GM23248 (cell line): ENCODE measurements at regions not wholly inside any gene's neighbourhood (a gene's known extent, or its start where the extent isn't known, plus 50 kb on each side); places are given as distances from the start of the nearest gene placed in this dataset.
A peak's percentile ranks its signal among the peaks of the same experiment; 100 is the strongest.

Source experiments
- DNase-seq: peaks from one replicate; pipeline ENCODE4 v3.0.0-alpha.2; 2015
- H2AFZ ChIP-seq: fragments of 200-600 bp; sonication (generic); 2 replicates; pipeline ENCODE4 v1.6.1; 2016; ENCODE audit warnings: antibody characterized with exemption
- H3F3A ChIP-seq: fragments of 200-600 bp; sonication (generic); 2 replicates; pipeline ENCODE4 v1.6.1; 2016; ENCODE audit warnings: mild to moderate bottlenecking, antibody characterized with exemption, mixed run types; ENCODE audit not compliant: insufficient read depth
- H3K27ac ChIP-seq: fragments of 200-600 bp; sonication (generic); 2 replicates; pipeline ENCODE4 v1.5.1; 2016; ENCODE audit warnings: mild to moderate bottlenecking
- H3K27me3 ChIP-seq: fragments of 200-600 bp; sonication (generic); replicated peaks from 2 replicates; pipeline ENCODE4 v1.6.1; 2016; ENCODE audit warnings: mild to moderate bottlenecking; ENCODE audit not compliant: insufficient read depth
- H3K36me3 ChIP-seq: fragments of 200-600 bp; sonication (generic); 2 replicates; pipeline ENCODE4 v1.6.1; 2016; ENCODE audit warnings: low read depth, mild to moderate bottlenecking
- H3K4me1 ChIP-seq: fragments of 200-600 bp; sonication (generic); 2 replicates; pipeline ENCODE4 v1.6.1; 2016; ENCODE audit warnings: mild to moderate bottlenecking; ENCODE audit not compliant: insufficient read depth
- H3K4me2 ChIP-seq: fragments of 200-600 bp; sonication (generic); one replicate; pipeline ENCODE4 v1.6.1; 2016; ENCODE audit warnings: mild to moderate bottlenecking; ENCODE audit not compliant: unreplicated experiment
- H3K4me3 ChIP-seq: fragments of 200-600 bp; sonication (generic); 2 replicates; pipeline ENCODE4 v1.5.1; 2016; ENCODE audit warnings: mild to moderate bottlenecking
- H3K79me2 ChIP-seq: fragments of 200-600 bp; sonication (generic); 2 replicates; pipeline ENCODE4 v1.6.1; 2016; ENCODE audit warnings: mild to moderate bottlenecking; ENCODE audit not compliant: insufficient read depth
- H3K9ac ChIP-seq: fragments of 200-600 bp; sonication (generic); 2 replicates; pipeline ENCODE4 v1.6.1; 2016; ENCODE audit warnings: mild to moderate bottlenecking
- H3K9me2 ChIP-seq: fragments of 200-600 bp; sonication (generic); 2 replicates; pipeline ENCODE4 v1.6.1; 2016; ENCODE audit warnings: mixed run types, mild to moderate bottlenecking, moderate library complexity; ENCODE audit not compliant: insufficient read depth
- H3K9me3 ChIP-seq: fragments of 200-600 bp; sonication (generic); one replicate; pipeline ENCODE4 v1.6.1; 2017; ENCODE audit warnings: low read depth
- H4K20me1 ChIP-seq: fragments of 200-600 bp; sonication (generic); 2 replicates; pipeline ENCODE4 v1.6.0; 2016; ENCODE audit not compliant: insufficient read depth
- EZH2 ChIP-seq: fragments of 200-600 bp; sonication (generic); IDR thresholded peaks from 2 replicates; pipeline ENCODE4 v1.6.1; 2018; ENCODE audit warnings: antibody characterized with exemption, mild to moderate bottlenecking; ENCODE audit not compliant: insufficient read depth, poor library complexity, severe bottlenecking
- EZH2phosphoT487 ChIP-seq: fragments of 200-600 bp; sonication (generic); IDR thresholded peaks from 2 replicates; pipeline ENCODE4 v1.6.1; 2018; ENCODE audit warnings: antibody characterized with exemption, moderate library complexity, mild to moderate bottlenecking, low read depth; ENCODE audit not compliant: insufficient read depth
- WGBS, 2 experiments: methylation state at CpG; one replicate each; pipeline ENCODE4 v1.1.6; 2015 to 2017; ENCODE audit warnings: low lambda C conversion rate in 2 of 2, low coverage in 1 of 2; ENCODE audit errors: missing lambda C conversion rate in 2 of 2; 5-methylcytosine and 5-hydroxymethylcytosine counted together
- in situ Hi-C: fragments of 300-500 bp; cut with MboI; formaldehyde crosslinking; loops from 2 replicates; pipeline ENCODE4 v1.15.0; 2020

- in situ Hi-C loops: no loop called here
- no peak overlapping the region for H3K4me2 ChIP-seq
- no peaks in the 10 kb centered on the region for H3K4me1 ChIP-seq
- H3K36me3 ChIP-seq: no peaks in the 10 kb centered on the region
- 58 to 65% methylated on average over 3 of the region's 3 CpGs for WGBS, 2 experiments
- no peaks in the 10 kb centered on the region for H3K79me2 ChIP-seq
- no peaks in the 10 kb centered on the region for H3F3A ChIP-seq
- H3K4me3 ChIP-seq: no peak overlapping the region
- no peaks in the 10 kb centered on the region for H3K9me3 ChIP-seq
- H2AFZ ChIP-seq: no peak overlapping the region
- no peaks in the 10 kb centered on the region for H3K27me3 ChIP-seq
- DNase-seq: no peak
- no peaks in the 10 kb centered on the region for H3K9me2 ChIP-seq
- H4K20me1 ChIP-seq: no peaks in the 10 kb centered on the region
- no peak overlapping the region for H3K27ac ChIP-seq
- H3K9ac ChIP-seq: no peak overlapping the region
- TF ChIP-seq EZH2phosphoT487: no peak
- no peak for TF ChIP-seq EZH2
Observed at GRCh38 chr10:58885146-58885545, 291.3 kb upstream of the PHYHIPL start.

- Histone ChIP-seq H3K9me3 (no peaks in the 10 kb centered on the region), H3F3A (no peaks in the 10 kb centered on the region), H4K20me1 (no peaks in the 10 kb centered on the region), H3K4me3 (no peak overlapping the region), H3K9me2 (no peaks in the 10 kb centered on the region), H2AFZ (0 out of 2 replicates have a peak overlapping the region, but pooled peaks have one; percentile 7), H3K27ac (no peak overlapping the region), H3K4me2 (no peak overlapping the region), H3K4me1 (no peaks in the 10 kb centered on the region), H3K27me3 (no peaks in the 10 kb centered on the region), H3K79me2 (no peaks in the 10 kb centered on the region), H3K36me3 (no peaks in the 10 kb centered on the region), H3K9ac (no peak overlapping the region)
- no peak for TF ChIP-seq EZH2
- no peak for TF ChIP-seq EZH2phosphoT487
- 61 to 63% methylated on average over 3 of the region's 3 CpGs for WGBS, 2 experiments
- no peak for DNase-seq
- in situ Hi-C loops: no loop called here
Observed at GRCh38 chr10:58885686-58886345, 290.6 kb upstream of the PHYHIPL start.

GRCh38 chr10:58886406-58886805 is 290.0 kb upstream of the PHYHIPL start:
- no peaks in the 10 kb centered on the region for H3K4me1 ChIP-seq
- TF ChIP-seq EZH2phosphoT487 (no peak), EZH2 (no peak)
- H3K9me2 ChIP-seq: no peaks in the 10 kb centered on the region
- H4K20me1 ChIP-seq: no peaks in the 10 kb centered on the region
- no peaks in the 10 kb centered on the region for H3K9me3 ChIP-seq
- no peak overlapping the region for H3K27ac ChIP-seq
- H3K79me2 ChIP-seq: no peaks in the 10 kb centered on the region
- H3F3A ChIP-seq: no peaks in the 10 kb centered on the region
- 0 out of 2 replicates have a peak overlapping the region, but pooled peaks have one; percentile 7 for H2AFZ ChIP-seq
- in situ Hi-C loops: no loop called here
- WGBS, 2 experiments: 29 to 39% methylated on average over 2 of the region's 2 CpGs
- H3K4me2 ChIP-seq: no peak overlapping the region
- H3K9ac ChIP-seq: no peak overlapping the region
- DNase-seq: no peak
- no peak overlapping the region for H3K4me3 ChIP-seq
- H3K36me3 ChIP-seq: no peaks in the 10 kb centered on the region
- no peaks in the 10 kb centered on the region for H3K27me3 ChIP-seq

GRCh38 chr10:58887474-58887873 is 289.0 kb upstream of the PHYHIPL start:
- Histone ChIP-seq H3K9me2 (no peaks in the 10 kb centered on the region), H3K9me3 (no peaks in the 10 kb centered on the region), H2AFZ (no peak overlapping the region), H4K20me1 (no peaks in the 10 kb centered on the region), H3K36me3 (no peaks in the 10 kb centered on the region), H3K4me3 (no peak overlapping the region), H3K9ac (no peak overlapping the region), H3K79me2 (no peaks in the 10 kb centered on the region), H3F3A (no peaks in the 10 kb centered on the region), H3K4me1 (peaks cover 6% of the 10 kb centered on the region), H3K27ac (no peak overlapping the region), H3K4me2 (no peak overlapping the region), H3K27me3 (no peaks in the 10 kb centered on the region)
- peak; percentile 4 for DNase-seq
- TF ChIP-seq EZH2phosphoT487 (no peak), EZH2 (no peak)
- 22 to 52% methylated on average over 2 of the region's 2 CpGs for WGBS, 2 experiments
- in situ Hi-C loops: no loop called here
